ENCODE measurements at regions not wholly inside any gene's neighbourhood (a gene's known extent, or its start where the extent isn't known, plus 50 kb on each side); places are given as distances from the start of the nearest gene placed in this dataset.

DNA sequence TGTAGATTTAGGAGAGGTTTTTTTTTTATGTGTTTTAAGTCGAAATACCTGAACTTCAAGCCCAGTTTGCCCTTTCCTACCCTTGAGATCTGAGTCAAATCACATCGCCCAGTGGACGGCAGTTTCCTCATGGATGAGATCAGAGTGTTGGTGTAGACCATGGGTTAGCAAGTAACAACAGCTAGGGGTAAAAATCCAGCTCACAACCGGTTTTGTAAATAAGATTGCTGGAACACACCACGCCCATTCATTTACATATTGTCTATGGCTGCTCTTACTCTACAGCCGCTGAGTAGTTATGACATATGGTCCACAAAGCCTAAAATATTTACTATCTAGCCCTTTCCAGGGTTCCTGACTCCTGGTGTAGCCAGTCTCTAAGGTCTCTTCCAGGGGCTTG lies 158.5 kb upstream of the PLEKHG7 start:
- no peak for ATAC-seq
- no peak for DNase-seq (ENCODE audit: low spot score)
- intact Hi-C loops (cut with DNase I), result no loop called here

DNA sequence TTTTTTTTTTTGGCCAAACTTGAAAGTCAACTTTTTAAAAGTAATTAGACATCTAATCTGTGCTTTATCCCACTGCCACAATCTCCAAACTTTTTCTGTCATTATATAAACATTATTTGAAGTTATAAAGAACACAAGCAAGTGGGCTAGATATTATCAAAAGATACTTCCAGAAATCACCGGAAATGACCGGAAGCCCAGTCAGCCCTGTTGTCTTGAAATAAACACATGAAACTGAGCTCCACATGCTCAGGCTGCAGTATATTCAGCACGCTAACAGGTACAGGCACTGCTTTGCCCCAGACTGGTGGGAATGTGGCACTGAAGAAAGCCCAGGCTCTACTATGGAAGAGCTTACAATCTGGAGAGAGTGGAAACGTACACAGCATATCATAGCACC lies 158.9 kb upstream of the PLEKHG7 start:
- ATAC-seq (no peak), DNase-seq (ENCODE audit: low spot score) (no peak)
- intact Hi-C loops (cut with DNase I), result no loop called here

DNA sequence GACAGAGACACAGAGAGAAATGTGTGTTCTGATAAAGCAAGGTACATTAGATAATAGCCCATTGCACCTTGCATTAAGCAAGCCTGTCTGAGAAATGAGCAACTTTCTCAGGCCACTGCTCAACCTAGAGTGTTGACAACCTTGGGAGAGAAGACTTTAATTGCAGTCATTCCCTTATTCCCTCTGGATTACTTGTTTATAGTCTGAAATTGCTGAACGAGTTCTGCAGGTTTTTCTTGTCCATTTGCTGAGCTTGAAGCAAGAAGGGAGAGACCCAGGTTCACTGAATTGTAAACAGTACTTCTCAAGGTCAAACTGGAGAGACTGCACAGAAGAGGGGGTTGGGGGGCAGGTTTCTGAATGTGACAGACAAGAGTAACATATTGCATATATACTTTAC lies 159.4 kb upstream of the PLEKHG7 start:
- peak; percentile 45 for ATAC-seq
- no peak for DNase-seq (ENCODE audit: low spot score)
- intact Hi-C loops (cut with DNase I), result no loop called here

DNA sequence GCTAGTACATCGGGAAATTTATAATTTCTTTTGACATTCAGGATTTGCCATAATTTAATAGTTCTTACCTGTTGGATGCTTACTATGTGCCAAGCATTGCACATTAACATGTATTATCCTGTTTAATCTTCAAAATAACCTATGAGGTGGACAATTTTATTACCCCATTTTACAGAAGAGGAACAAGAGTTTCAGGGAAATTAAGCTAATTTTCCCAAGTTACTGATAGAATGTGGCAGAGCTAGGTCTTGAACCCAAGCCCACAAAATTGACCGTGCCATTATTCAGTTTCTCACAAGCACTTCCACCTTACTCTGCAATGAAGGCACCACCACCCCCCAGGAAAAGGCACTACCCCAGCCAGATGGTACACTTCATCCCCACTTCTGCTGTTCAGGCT lies 161.1 kb upstream of the PLEKHG7 start:
- DNase-seq (ENCODE audit: low spot score) (no peak), ATAC-seq (no peak)
- intact Hi-C loops (cut with DNase I), result no loop called here

DNA sequence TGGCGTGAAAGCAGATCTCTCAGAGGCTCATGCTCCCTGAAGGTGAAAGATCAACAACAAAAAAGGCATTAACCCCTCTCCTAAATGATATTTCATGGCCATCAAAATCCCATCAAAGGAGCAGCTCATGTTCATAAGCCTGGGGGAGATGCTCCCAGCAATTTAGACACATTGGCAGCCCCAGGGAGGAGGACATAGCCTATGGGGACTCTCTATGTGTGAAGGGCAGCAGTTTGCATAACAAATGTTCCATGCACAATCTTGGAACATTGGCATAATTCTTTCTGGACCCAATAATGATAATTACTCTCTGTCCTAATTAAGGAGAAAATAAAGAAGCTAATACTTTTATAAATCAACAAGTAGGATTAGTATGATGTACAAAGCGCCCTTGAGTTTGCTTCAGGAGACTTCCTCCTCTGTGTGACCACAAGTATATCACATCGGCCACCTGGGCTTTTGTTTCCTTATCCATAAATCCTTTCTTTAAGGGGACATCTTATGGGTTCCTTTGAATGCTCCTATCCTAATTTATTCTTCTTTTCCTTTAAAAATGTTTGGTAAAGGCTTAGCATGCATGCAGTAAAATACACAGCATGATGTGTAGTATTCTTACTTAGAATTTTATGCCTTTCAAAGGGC lies 161.9 kb upstream of the PLEKHG7 start:
- no peak for DNase-seq (ENCODE audit: low spot score)

DNA sequence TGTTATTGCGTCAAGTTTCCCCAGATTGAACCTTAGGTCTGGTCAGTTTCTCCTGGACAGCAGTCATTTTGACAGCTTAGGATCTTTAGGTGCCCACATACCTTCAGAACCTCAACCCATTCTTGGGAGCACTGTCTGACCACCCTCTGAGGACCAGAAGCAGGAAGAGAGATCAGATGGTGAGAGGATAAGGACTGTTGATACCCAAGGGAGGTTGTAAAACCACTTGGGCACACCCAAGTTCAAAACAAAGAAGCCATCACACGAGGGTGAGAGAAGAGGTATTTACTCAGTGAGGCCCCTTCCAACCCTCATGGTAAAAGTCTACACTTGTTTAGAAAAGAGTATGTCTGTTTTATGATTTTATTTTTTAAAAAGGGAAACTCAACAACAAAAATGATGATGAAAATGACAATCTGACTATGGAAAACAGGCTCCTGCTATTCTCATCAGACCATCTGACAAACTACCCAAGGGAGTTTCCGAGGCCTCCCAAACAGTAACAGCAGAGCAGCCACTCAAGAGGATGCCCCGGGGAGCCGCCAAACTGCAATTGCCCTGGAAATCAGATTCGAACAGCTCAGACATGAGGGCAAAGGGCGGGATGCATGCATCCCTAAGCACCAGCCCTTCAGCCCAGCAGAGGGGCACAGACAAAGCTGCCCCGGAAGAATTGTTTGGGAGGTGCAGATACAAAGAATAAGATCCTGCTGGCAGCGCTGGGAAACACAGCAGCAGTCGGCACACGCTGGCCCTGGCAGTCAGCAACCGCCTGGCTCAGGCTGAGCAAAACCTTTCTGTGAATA lies 162.6 kb upstream of the PLEKHG7 start:
- intact Hi-C loops (cut with DNase I), result no loop called here
- DNase-seq (ENCODE audit: low spot score), result no peak
- ATAC-seq, result peak; percentile 21

More for the DNA sequence above, 161.9 kb upstream of the PLEKHG7 start:
- no peak for ATAC-seq
- intact Hi-C loops (cut with DNase I), result no loop called here

DNA sequence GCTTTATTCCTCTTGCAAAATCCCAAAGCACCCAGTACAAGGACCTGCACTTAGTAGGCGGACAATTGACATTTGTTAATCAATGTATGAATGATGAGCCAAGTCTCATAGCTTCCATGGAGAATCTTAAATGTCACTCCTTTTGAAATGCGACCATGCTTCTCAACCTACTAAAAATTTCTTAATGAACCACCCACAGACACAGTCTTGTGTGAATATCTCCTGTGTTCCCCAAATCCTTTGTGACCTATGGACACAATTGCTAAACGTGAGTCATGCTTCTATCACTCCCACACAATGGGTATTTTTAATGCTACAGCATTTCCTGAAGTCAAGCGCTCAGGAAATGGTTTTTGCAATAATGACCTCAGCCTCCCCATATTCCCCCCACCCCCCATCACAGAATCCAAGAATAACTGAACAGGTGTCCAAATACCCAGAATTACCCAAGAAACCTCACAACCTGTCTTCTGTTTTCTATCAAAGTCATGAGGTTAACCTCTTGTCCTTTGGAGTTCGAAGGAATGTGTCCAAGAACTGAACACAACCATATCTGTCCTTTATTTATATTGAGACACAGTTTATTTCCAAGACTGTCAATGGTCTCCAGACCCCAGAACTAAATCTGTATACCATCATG lies 163.6 kb upstream of the PLEKHG7 start:
- ATAC-seq, result peak; percentile 59
- DNase-seq (ENCODE audit: low spot score), result no peak
- intact Hi-C loops (cut with DNase I), result no loop called here

DNA sequence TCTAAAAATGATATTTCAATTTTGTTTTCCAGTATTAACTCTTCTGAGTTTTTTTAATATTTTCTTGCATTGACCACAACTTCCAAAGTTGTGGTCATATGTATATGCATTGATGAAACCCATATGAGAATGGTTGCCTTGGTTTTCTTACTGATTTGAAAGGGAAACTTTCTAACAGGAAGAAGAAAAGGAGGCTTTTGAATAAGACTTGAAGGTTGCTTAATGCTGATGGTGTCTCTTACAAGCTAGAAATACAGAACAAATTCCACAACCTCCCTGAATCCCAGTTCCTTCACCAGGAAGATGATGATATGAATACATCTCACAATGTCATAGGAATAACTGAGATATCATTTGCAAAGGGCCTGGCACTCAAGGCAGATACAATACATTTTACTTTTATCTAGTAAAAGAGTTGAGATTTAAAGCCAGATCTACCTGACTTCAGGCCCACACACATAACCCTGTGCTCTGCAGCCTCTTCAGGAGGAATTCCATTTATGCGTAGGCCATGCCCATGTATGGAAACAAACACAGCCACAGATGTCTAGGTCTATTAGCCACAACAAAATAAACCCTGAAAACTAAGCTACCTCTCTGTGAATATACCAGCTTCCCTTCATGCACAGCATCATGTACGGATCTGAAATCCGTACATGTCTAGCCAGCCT lies 165.4 kb upstream of the PLEKHG7 start:
- ATAC-seq (no peak), DNase-seq (ENCODE audit: low spot score) (no peak)
- intact Hi-C loops (cut with DNase I), result no loop called here

DNA sequence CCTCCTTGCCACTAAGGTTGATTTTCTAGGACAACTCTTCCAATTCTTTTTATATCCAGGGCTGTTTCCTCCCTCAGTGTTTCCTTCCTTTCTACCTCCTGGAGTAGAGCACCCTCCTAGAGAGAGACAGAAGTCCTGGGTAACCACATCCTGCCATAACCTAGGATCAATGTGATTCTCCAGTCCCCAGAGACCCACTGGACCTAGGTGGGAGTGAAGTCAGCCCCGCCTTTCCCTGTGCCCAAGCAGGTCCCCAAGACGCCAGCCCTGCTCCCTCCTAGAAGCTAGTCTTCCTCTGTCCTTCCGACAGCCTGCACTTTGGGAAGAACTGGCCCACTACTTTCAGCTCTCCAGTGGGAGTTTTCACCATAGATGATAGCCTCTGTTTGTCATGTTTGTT lies 166.8 kb upstream of the PLEKHG7 start:
- intact Hi-C loops (cut with DNase I), result no loop called here
- DNase-seq (ENCODE audit: low spot score), result no peak
- ATAC-seq, result no peak

DNA sequence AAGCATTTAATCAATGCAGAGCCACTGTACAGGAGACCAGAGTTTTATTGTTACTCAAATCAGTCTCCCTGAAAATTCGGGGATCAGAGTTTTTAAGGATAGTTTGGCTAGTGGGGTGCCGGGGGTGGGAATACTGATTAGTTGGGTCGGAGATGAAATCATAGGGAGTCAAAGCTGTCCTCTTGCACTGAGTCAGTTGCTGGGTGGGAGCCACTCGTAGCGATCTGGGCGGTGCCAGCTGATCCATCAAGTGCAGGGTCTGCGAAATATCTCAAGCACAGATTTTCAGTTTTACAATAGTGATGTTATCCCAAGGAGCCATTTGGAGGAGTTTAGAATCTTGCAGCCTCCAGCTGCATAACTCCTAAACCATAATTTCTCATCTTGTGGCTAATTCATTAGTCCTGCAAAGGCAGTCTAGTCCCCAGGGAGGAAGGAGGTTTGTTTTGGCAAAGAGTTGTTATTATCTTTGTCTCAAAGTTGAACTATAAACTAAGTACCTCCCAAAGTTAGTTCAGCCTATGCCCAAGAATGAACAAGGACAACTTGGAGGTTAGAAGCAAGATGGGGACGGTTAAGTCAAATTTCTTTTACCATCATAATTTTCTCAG lies 169.4 kb upstream of the PLEKHG7 start:
- intact Hi-C loops (cut with DNase I), result no loop called here
- ATAC-seq (peak; percentile 38), DNase-seq (ENCODE audit: low spot score) (no peak)

DNA sequence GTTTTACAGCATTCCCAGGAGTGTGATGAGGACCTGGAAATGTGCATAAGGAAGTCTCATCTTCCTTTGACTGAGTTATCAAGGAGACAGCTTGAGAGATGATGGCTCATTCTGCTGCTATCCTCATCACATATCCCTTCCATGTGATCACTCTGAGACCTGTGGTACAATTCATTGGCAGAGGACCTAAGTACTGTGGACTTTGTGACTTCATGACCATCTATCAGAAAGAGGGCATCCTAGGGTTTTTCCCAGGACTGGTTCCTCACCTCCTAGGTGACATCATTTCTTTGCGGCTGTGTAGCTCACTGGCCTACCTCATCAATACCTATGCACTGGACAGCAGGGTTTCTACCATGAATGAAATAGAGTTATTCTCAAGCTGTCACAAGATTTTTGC lies 172.1 kb upstream of the PLEKHG7 start:
- ATAC-seq (no peak), DNase-seq (ENCODE audit: low spot score) (no peak)
- intact Hi-C loops (cut with DNase I), result no loop called here

DNA sequence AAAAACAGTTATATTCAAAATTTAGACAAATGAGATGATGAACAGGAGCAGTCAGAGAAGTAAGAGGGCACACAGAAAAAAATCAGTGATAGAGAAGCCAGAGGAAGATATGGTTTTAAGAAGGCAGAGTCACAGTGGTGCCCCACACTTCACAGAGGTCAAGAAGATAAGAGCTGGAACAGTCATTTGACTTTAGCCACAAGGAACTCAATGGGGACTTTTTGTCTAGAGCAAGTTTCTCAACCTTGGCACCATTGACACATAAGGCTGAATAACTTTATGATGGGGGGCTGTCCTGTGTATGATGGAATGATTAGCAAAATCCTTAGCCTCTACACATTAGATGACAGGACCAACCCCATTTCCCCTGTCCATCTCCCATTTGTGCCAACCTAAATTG lies 172.8 kb upstream of the PLEKHG7 start:
- ATAC-seq (no peak), DNase-seq (ENCODE audit: low spot score) (no peak)
- intact Hi-C loops (cut with DNase I), result no loop called here

DNA sequence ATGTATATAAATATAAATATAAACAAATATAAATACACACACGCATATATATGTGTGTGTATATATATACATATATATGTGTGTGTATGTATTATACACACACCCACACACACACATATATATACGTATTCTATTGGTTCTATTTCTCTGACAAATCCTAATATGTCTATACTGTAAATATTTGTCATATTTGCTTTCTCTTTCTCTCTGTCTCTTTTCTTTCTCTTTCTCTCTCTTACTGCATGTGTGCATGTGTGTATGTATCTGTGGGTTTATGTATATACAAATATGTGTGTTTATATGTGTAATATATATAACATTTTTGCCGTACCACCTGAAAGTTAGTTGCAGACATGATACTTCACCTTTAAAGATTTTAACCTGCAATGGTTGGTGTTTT lies 174.2 kb upstream of the PLEKHG7 start:
- no peak for DNase-seq (ENCODE audit: low spot score)

DNA sequence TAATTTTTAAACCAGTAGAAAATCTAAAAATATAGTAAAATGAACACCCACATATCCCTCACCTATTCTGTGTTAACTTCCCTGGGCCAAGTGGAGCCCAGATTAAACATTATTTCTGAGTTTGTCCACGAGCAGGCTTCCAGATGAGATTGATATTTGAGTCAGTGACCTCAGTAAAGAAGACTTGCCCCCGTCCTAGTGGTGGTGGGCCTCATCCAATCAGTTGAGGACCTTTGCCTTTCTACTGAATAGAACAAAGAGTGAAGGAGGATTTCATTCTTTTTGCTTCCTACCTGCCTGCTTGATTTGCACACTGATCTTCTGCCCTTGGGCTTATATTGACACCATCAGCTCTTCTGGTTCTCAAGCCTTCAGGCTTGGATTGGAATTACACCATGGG lies 174.7 kb upstream of the PLEKHG7 start:
- DNase-seq (ENCODE audit: low spot score) (no peak), ATAC-seq (no peak)
- intact Hi-C loops (cut with DNase I), result no loop called here

More for the DNA sequence above, 174.2 kb upstream of the PLEKHG7 start:
- intact Hi-C loops (cut with DNase I), result no loop called here
- no peak for ATAC-seq

DNA sequence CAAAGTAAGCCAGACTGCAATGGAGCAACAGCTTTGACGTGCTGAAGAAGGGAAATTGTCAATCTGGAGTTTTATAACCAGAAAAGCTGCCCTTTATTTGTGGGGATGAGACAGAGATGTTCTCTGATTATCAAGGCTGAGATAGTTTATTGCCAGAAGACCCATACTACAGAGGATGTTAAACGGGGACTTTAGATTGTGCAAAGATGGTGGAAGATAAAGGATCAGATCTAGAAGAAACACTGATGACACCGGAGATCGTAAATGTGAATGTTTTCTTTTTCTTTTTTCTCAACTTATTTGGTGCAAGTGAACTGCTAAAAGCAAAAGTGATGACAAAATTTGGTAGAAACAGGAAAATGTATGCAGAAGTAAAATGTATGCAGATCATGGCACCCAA lies 178.3 kb upstream of the PLEKHG7 start:
- no peak for ATAC-seq
- intact Hi-C loops (cut with DNase I), result no loop called here
- DNase-seq (ENCODE audit: low spot score), result no peak

DNA sequence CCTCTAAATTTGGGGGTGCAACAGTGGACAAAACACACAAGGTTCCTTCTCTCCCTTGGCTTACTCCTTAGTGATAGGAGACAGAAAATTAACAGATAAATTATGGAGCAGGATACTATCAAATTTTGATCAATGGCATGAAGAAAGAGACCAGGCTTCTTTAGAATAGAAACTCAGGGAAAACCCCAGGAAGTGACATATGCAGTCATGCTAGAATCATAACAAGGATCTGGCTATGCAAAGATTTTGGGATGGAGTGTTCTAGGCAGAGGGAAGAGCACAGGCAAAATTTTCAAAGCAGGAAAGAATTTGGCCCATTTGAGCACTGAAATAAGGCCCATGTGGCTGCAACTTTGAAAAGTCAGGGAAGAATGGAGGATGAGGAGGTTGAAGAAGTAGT lies 182.3 kb upstream of the PLEKHG7 start:
- no peak for DNase-seq (ENCODE audit: low spot score)
- no peak for ATAC-seq
- intact Hi-C loops (cut with DNase I), result no loop called here

DNA sequence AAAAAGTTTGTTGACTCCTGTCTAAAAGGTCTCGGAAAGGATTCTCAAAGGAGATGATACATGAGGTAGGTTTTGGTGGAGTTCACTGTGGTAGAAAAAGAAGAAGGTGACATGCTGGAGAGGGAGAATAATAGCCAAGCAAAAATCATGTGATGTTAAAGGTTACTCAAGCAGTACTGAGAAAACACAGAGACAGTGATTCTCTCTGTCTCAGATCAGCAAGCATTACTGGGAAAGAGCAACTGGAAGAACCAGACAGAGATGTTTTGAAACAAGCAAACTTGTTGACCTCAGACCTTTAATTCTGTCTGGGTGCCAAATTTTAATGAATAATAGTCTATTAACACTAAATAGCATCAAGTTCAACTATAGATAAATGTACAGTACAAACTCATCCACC lies 183.5 kb upstream of the PLEKHG7 start:
- intact Hi-C loops (cut with DNase I), result no loop called here
- no peak for DNase-seq (ENCODE audit: low spot score)
- no peak for ATAC-seq

DNA sequence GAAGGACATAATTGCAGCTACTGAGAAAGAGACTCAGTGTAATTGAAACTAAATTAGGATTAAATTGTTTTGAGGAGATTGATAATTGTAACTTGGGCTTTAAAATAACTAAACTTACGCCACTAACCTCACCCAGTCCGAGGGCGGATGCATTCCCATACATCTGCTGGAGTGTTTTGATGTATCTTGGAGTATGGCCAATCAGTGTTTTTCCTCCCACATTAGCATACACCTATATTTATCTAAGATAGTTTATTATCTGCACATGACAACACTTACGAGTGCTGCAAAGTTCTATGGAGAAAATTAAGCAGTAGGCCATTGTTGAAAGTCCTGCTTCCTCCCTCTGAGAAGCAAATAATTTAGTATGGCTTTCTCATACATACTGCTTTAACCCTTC lies 184.7 kb upstream of the PLEKHG7 start:
- intact Hi-C loops (cut with DNase I), result no loop called here
- ATAC-seq (no peak), DNase-seq (ENCODE audit: low spot score) (no peak)

DNA sequence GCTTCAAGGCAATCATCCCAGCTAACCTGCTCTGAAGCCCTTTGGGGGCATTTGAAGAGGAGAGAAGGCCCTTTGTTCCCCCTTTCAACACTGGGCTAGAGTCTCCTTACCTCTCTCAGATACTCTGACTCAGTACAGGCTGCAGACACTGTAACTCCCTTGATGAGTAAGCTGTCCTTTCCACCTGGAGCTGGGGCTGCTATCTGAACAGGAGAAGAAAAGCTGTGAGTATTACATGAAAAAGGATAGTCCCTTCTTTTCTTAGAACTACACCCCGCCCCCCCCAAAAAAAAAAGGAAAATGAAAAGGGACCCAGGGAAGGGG lies 186.6 kb upstream of the PLEKHG7 start:
- DNase-seq (ENCODE audit: low spot score) (no peak), ATAC-seq (no peak)
- intact Hi-C loops (cut with DNase I), result no loop called here
